OCI-LY1 (cell line): ENCODE measurements at regions not wholly inside any gene's neighbourhood (a gene's known extent, or its start where the extent isn't known, plus 50 kb on each side); places are given as distances from the start of the nearest gene placed in this dataset.
"Not testable (repeated sequence)": the region's sequence is repeated elsewhere in the genome, so short reads cannot be mapped to it uniquely, and the experiment has no call there.

ENCODE experiments used
- H2AFZ ChIP-seq: fragments of 200-600 bp; sonication (generic), shearing (Covaris generic); 2 replicates; pipeline ENCODE4 v1.6.0; 2014; ENCODE audit warnings: antibody characterized with exemption, mild to moderate bottlenecking, low read length
- H3F3A ChIP-seq: fragments of 200-600 bp; sonication (generic), shearing (Covaris generic); 2 replicates; pipeline ENCODE4 v1.6.0; 2014; ENCODE audit warnings: mild to moderate bottlenecking, antibody characterized with exemption, low read length, moderate library complexity; ENCODE audit not compliant: insufficient read depth
- H3K27ac ChIP-seq: fragments of 200-600 bp; sonication (generic); 2 replicates; pipeline ENCODE4 v1.5.1; 2014; ENCODE audit warnings: low read length, mixed run types, mild to moderate bottlenecking, low read depth; ENCODE audit not compliant: poor library complexity, severe bottlenecking
- H3K27me3 ChIP-seq: fragments of 200-600 bp; sonication (generic); 2 replicates; pipeline ENCODE4 v1.6.0; 2014; ENCODE audit warnings: antibody characterized with exemption, mild to moderate bottlenecking, low read length, moderate library complexity; ENCODE audit not compliant: insufficient read depth
- H3K36me3 ChIP-seq: fragments of 200-600 bp; sonication (generic); 2 replicates; pipeline ENCODE4 v1.6.1; 2014; ENCODE audit warnings: mild to moderate bottlenecking, antibody characterized with exemption, low read length, moderate library complexity, mixed read lengths; ENCODE audit not compliant: insufficient read depth
- H3K4me1 ChIP-seq: fragments of 200-600 bp; sonication (generic); 2 replicates; pipeline ENCODE4 v1.5.1; 2014; ENCODE audit warnings: mild to moderate bottlenecking, low read length, moderate library complexity; ENCODE audit not compliant: insufficient read depth, severe bottlenecking
- H3K4me2 ChIP-seq: fragments of 200-600 bp; sonication (generic), shearing (Covaris generic); 2 replicates; pipeline ENCODE4 v1.6.1; 2014; ENCODE audit warnings: low read length
- H3K4me3 ChIP-seq: fragments of 200-600 bp; sonication (generic); 2 replicates; pipeline ENCODE4 v1.5.1; 2014; ENCODE audit warnings: low read length, low read depth, mild to moderate bottlenecking, mixed read lengths; ENCODE audit not compliant: poor library complexity, severe bottlenecking
- H3K79me2 ChIP-seq: fragments of 200-600 bp; shearing (Covaris generic); 2 replicates; pipeline ENCODE4 v1.6.1; 2016; ENCODE audit warnings: mixed run types, low read length, mixed read lengths; ENCODE audit not compliant: insufficient read depth
- H3K9ac ChIP-seq: fragments of 200-600 bp; sonication (generic), shearing (Covaris generic); 2 replicates; pipeline ENCODE4 v1.6.1; 2014; ENCODE audit warnings: mild to moderate bottlenecking, low read length, mixed read lengths
- H3K9me2 ChIP-seq: fragments of 200-600 bp; sonication (generic), shearing (Covaris generic); 2 replicates; pipeline ENCODE4 v1.6.1; 2014; ENCODE audit warnings: low read depth, mild to moderate bottlenecking, low read length, mixed read lengths
- H3K9me3 ChIP-seq: fragments of 200-600 bp; shearing (Covaris generic); 2 replicates; pipeline ENCODE4 v1.6.1; 2014; ENCODE audit warnings: low read length, mixed read lengths
- H4K20me1 ChIP-seq: fragments of 200-600 bp; sonication (generic), shearing (Covaris generic); 2 replicates; pipeline ENCODE4 v1.6.0; 2016; ENCODE audit warnings: mild to moderate bottlenecking, low read length; ENCODE audit not compliant: insufficient read depth
- EZH2 ChIP-seq: fragments of 200-600 bp; sonication (generic), shearing (Covaris generic); IDR thresholded peaks from 2 replicates; pipeline ENCODE4 v1.8.0; 2017; ENCODE audit warnings: borderline replicate concordance, mixed run types, mild to moderate bottlenecking, antibody characterized with exemption, low read length, moderate library complexity, mixed read lengths
- TF ChIP-seq, protein P1 (sequence below): fragments of 200-600 bp; sonication (generic), shearing (Covaris generic); IDR thresholded peaks from 2 replicates; pipeline ENCODE4 v1.5.1; 2017; ENCODE audit warnings: mild to moderate bottlenecking, antibody characterized with exemption, low read length, moderate library complexity, mixed read lengths

DNA sequence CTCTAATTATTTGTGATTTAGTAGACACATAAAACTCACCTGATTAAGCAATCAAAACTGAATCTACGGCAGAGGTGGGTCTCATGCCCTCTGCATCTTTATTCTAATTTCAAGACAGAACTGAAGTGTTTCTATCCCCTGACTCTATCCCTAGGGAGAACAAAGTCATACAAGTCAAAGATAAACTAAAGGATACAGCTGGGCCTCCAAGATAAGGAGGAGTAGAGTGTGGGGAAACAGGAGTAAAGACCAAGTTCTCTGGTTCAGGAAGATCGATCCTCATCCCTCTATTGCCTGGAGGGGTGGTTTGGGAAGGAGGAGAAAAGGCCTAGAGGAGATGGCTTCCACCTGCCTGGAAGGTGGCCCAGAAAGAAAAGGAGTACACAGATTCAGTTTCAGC, 58.7 kb upstream of the BBX start:
- H4K20me1 ChIP-seq, result no peaks in the 10 kb centered on the region
- no peak overlapping the region for H3K9ac ChIP-seq
- no peaks in the 10 kb centered on the region for H3K36me3 ChIP-seq
- no peak for TF ChIP-seq EZH2
- no peak overlapping the region for H3K4me3 ChIP-seq
- H3K27me3 ChIP-seq, result no peaks in the 10 kb centered on the region
- no peaks in the 10 kb centered on the region for H3K79me2 ChIP-seq
- H3K4me2 ChIP-seq, result no peak overlapping the region
- no peak overlapping the region for H3K27ac ChIP-seq
- no peaks in the 10 kb centered on the region for H3K9me2 ChIP-seq
- H3K9me3 ChIP-seq, result no peaks in the 10 kb centered on the region
- H3K4me1 ChIP-seq, result no peaks in the 10 kb centered on the region
- no peaks in the 10 kb centered on the region for H3F3A ChIP-seq
- no peak overlapping the region for H2AFZ ChIP-seq

DNA sequence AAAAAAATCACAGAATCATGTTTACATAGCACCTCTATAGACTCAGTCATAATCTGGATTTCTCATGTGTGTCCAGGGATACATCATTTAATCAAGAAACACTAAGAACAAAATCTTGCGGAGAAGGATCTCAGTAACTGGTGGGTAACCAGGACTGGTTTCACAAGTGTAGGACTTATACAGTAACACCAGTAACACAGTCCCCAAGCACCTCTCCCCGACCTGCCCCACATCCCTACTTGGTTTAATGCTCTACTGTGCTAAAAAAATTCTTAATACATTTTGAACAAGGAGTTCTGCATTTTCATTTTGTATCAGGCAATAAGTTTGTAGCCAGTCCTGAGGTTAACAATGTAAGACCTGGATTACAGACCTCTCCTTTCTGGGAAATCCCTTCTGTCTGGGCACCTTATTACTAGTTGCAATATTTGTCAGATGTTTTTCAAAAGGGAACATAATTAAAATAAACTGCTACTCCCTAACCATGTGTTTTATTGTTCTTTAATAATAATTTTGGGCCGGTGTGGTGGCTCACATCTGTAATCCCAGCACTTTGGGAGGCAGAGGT, 57.6 kb upstream of the BBX start:
- no peak overlapping the region for H3K27ac ChIP-seq
- no peaks in the 10 kb centered on the region for H3K79me2 ChIP-seq
- H4K20me1 ChIP-seq, result no peaks in the 10 kb centered on the region
- no peaks in the 10 kb centered on the region for H3K27me3 ChIP-seq
- H3K9me2 ChIP-seq, result no peaks in the 10 kb centered on the region
- peaks cover 2% of the 10 kb centered on the region for H3K4me1 ChIP-seq
- H3K36me3 ChIP-seq, result no peaks in the 10 kb centered on the region
- H3F3A ChIP-seq, result no peaks in the 10 kb centered on the region
- H3K9me3 ChIP-seq, result no peaks in the 10 kb centered on the region
- no peak overlapping the region for H3K9ac ChIP-seq
- H3K4me2 ChIP-seq, result no peak overlapping the region
- TF ChIP-seq EZH2, result no peak
- TF ChIP-seq, protein P1, sequence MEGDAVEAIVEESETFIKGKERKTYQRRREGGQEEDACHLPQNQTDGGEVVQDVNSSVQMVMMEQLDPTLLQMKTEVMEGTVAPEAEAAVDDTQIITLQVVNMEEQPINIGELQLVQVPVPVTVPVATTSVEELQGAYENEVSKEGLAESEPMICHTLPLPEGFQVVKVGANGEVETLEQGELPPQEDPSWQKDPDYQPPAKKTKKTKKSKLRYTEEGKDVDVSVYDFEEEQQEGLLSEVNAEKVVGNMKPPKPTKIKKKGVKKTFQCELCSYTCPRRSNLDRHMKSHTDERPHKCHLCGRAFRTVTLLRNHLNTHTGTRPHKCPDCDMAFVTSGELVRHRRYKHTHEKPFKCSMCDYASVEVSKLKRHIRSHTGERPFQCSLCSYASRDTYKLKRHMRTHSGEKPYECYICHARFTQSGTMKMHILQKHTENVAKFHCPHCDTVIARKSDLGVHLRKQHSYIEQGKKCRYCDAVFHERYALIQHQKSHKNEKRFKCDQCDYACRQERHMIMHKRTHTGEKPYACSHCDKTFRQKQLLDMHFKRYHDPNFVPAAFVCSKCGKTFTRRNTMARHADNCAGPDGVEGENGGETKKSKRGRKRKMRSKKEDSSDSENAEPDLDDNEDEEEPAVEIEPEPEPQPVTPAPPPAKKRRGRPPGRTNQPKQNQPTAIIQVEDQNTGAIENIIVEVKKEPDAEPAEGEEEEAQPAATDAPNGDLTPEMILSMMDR, result no peak
- no peak overlapping the region for H2AFZ ChIP-seq
- H3K4me3 ChIP-seq, result no peak overlapping the region

DNA sequence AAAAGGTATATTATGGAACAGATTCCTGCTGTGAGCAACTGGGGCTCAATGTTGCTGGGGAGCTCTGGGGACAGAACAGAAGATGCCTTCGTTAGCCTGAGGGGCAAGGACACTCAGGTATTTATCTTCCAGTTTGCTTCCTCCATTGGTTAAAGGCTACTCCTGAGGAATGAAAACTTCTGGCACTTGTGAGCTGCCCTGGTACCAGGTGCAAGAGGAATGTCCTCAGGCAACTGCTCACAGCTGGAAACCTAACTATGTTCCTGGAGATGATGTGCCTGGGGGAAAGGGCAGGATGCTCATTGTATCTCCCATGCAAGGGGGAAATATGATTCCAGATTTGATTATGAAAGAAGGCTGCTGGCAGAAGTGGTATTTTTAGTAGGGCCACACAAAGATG, 54.0 kb upstream of the BBX start:
- Histone ChIP-seq H3K9ac (no peak overlapping the region), H3K79me2 (no peaks in the 10 kb centered on the region), H3K27ac (no peak overlapping the region), H3K9me3 (no peaks in the 10 kb centered on the region), H3K4me1 (peaks cover 9% of the 10 kb centered on the region), H3F3A (no peaks in the 10 kb centered on the region), H3K4me2 (no peak overlapping the region), H3K36me3 (no peaks in the 10 kb centered on the region), H3K9me2 (no peaks in the 10 kb centered on the region), H2AFZ (no peak overlapping the region), H3K4me3 (no peak overlapping the region), H4K20me1 (no peaks in the 10 kb centered on the region), H3K27me3 (no peaks in the 10 kb centered on the region)
- TF ChIP-seq, protein P1, result no peak
- TF ChIP-seq EZH2, result no peak

DNA sequence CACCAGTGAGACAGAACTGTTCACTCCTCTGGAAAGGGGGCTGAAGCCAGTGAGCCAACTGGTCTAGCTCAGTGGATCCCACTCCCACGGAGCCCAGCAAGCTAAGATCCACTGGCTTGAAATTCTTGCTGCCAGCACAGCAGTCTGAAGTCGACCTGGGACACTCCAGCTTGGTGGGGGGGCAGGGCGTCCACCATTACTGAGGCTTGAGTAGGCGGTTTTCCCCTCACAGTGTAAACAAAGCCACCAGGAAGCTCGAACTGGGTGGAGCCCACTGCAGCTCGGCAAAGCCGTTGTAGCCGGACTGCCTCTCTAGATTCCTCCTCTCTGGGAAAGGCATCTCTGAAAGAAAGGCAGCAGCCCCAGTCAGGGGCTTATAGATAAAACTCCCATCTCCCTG, 52.3 kb upstream of the BBX start:
- H3F3A ChIP-seq, H3K9ac ChIP-seq, H3K9me2 ChIP-seq, H3K36me3 ChIP-seq, H4K20me1 ChIP-seq, H2AFZ ChIP-seq, H3K9me3 ChIP-seq, H3K27me3 ChIP-seq, H3K4me1 ChIP-seq, H3K79me2 ChIP-seq, H3K27ac ChIP-seq: not testable (repeated sequence)
- Histone ChIP-seq H3K4me3 (peak overlapping the region; percentile 29), H3K4me2 (peak overlapping the region; percentile 51; the same call in 1 of the 2 replicates)
